HG02884 (cell line): ENCODE measurements at regions not wholly inside any gene's neighbourhood (a gene's known extent, or its start where the extent isn't known, plus 50 kb on each side); places are given as distances from the start of the nearest gene placed in this dataset.
"Not testable (repeated sequence)": the region's sequence is repeated elsewhere in the genome, so short reads cannot be mapped to it uniquely, and the experiment has no call there.

Experiments
- ATAC-seq: cut with Tn5 transposase; IDR thresholded peaks from one replicate; pipeline ENCODE4 v1.9.1; 2021; ENCODE audit warnings: mild to moderate bottlenecking, moderate library complexity; ENCODE audit not compliant: unreplicated experiment

- no peak for ATAC-seq
These were observed 812.3 kb upstream of the FRG1 start for GRCh38 chr4:189128341-189128740.

GRCh38 chr4:189129044-189129694 is 811.5 kb upstream of the FRG1 start:
- ATAC-seq = no peak

- ATAC-seq = no peak
These were observed 809.6 kb upstream of the FRG1 start for GRCh38 chr4:189131118-189131517.

GRCh38 chr4:189136462-189136861 is 804.2 kb upstream of the FRG1 start:
- ATAC-seq = no peak

GRCh38 chr4:189143263-189143952 is 797.3 kb upstream of the FRG1 start:
- no peak for ATAC-seq

GRCh38 chr4:189147005-189147929 is 793.4 kb upstream of the FRG1 start:
- ATAC-seq = no peak

GRCh38 chr4:189155083-189155482 is 785.6 kb upstream of the FRG1 start:
- not testable (repeated sequence) for ATAC-seq

GRCh38 chr4:189162073-189162789 is 778.4 kb upstream of the FRG1 start:
- ATAC-seq = no peak

- ATAC-seq = no peak
These were observed 777.8 kb upstream of the FRG1 start for GRCh38 chr4:189162888-189163287.

- ATAC-seq = no peak
These were observed 764.7 kb upstream of the FRG1 start for GRCh38 chr4:189176002-189176401.

- no peak for ATAC-seq
These were observed 763.5 kb upstream of the FRG1 start for GRCh38 chr4:189177130-189177529.

- no peak for ATAC-seq
These were observed 762.4 kb upstream of the FRG1 start for GRCh38 chr4:189178125-189178746.

- no peak for ATAC-seq
These were observed 754.8 kb upstream of the FRG1 start for GRCh38 chr4:189185810-189186432.

GRCh38 chr4:189187531-189188052 is 753.1 kb upstream of the FRG1 start:
- ATAC-seq = no peak

GRCh38 chr4:189198624-189199023 is 742.0 kb upstream of the FRG1 start:
- no peak for ATAC-seq

GRCh38 chr4:189200353-189200752 is 740.3 kb upstream of the FRG1 start:
- ATAC-seq = no peak

- peak; percentile 76 for ATAC-seq
These were observed 738.3 kb upstream of the FRG1 start for GRCh38 chr4:189202182-189202868.

- no peak for ATAC-seq
These were observed 737.8 kb upstream of the FRG1 start for GRCh38 chr4:189202869-189203271.

GRCh38 chr4:189204616-189205015 is 736.1 kb upstream of the FRG1 start:
- ATAC-seq = no peak
